ENCODE measurements at regions not wholly inside any gene's neighbourhood (a gene's known extent, or its start where the extent isn't known, plus 50 kb on each side); places are given as distances from the start of the nearest gene placed in this dataset.

DNA sequence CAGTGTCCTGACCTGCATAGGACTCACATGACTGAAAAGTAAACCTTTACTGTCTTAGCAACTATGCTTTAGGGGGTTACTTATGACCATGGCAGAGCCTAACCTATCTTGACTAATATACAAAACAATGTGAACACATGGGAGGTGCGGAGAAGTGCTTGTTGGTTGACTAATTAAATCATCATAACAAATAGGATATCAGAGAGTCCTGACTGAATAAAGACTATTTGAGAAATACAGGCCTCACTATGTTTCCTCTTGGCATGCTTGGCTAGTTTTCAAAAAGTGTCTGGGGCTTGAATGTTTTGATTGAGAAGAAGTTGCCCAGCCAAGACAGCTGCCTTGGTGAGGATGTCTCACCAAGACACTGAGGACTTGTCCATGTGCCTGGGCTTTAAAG lies 104.4 kb upstream of the PHYHIPL start (continued):
- TF ChIP-seq, protein P1, sequence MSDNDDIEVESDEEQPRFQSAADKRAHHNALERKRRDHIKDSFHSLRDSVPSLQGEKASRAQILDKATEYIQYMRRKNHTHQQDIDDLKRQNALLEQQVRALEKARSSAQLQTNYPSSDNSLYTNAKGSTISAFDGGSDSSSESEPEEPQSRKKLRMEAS (IDR thresholded peaks at IDR 0.05; ENCODE audit: low read depth, low read length), result no peak
- no peak for TF ChIP-seq ZNF24 (IDR thresholded peaks at IDR 0.05)
- TF ChIP-seq, protein P2, sequence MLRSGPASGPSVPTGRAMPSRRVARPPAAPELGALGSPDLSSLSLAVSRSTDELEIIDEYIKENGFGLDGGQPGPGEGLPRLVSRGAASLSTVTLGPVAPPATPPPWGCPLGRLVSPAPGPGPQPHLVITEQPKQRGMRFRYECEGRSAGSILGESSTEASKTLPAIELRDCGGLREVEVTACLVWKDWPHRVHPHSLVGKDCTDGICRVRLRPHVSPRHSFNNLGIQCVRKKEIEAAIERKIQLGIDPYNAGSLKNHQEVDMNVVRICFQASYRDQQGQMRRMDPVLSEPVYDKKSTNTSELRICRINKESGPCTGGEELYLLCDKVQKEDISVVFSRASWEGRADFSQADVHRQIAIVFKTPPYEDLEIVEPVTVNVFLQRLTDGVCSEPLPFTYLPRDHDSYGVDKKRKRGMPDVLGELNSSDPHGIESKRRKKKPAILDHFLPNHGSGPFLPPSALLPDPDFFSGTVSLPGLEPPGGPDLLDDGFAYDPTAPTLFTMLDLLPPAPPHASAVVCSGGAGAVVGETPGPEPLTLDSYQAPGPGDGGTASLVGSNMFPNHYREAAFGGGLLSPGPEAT (IDR thresholded peaks at IDR 0.05; ENCODE audit: low read depth), result no peak
- TF ChIP-seq, protein P3, sequence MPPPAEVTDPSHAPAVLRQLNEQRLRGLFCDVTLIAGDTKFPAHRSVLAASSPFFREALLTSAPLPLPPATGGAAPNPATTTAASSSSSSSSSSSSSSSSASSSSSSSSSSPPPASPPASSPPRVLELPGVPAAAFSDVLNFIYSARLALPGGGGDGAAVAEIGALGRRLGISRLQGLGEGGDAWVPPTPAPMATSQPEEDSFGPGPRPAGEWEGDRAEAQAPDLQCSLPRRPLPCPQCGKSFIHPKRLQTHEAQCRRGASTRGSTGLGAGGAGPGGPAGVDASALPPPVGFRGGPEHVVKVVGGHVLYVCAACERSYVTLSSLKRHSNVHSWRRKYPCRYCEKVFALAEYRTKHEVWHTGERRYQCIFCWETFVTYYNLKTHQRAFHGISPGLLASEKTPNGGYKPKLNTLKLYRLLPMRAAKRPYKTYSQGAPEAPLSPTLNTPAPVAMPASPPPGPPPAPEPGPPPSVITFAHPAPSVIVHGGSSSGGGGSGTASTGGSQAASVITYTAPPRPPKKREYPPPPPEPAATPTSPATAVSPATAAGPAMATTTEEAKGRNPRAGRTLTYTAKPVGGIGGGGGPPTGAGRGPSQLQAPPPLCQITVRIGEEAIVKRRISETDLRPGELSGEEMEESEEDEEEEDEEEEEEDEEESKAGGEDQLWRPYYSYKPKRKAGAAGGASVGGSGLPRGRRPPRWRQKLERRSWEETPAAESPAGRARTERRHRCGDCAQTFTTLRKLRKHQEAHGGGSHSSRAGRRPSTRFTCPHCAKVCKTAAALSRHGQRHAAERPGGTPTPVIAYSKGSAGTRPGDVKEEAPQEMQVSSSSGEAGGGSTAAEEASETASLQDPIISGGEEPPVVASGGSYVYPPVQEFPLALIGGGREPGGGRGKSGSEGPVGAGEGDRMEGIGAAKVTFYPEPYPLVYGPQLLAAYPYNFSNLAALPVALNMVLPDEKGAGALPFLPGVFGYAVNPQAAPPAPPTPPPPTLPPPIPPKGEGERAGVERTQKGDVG (CRISPR knock-in tag; IDR thresholded peaks at IDR 0.05), result no peak

DNA sequence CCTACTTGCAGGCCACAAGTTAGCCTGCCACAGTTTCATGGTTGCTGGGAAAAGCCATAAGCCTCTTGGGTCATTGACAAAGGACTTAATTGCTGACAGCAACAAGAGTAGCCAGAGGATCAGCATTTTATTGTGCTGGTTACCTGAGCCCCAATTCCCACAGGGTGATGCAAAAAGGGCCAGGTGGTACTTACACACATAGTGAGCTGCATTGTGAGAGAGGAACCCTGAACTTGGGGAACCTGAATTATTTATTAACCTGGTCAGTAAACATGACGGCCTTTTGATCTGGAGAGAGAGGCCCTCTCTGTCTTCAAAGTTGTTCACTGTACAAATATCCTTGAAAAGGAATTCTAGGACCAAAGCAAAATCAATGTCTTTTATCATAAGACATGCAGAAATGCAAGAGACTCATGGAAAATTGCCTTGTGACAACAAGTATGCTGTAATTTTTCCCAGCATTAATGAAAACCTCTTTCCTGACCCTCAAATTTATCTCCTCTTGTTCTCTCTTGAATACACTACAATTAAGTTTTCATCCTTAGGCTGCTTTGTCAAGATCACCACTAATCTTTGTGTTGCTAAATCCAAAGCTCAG lies 102.9 kb upstream of the PHYHIPL start:
- in situ Hi-C loops (cut with MboI), result no loop called here
- SMC1A ChIA-PET (ENCODE audit: uncharacterized antibody, unreplicated experiment), result interaction anchor here (0.7 to 22.8 kb wide), 11 partner anchors 6 to 154 kb away, joined by 3 to 328 read pairs (median 8); no protein-coding TSS in a partner anchor
- no peak for FAIRE-seq
- TF ChIP-seq, protein P4, sequence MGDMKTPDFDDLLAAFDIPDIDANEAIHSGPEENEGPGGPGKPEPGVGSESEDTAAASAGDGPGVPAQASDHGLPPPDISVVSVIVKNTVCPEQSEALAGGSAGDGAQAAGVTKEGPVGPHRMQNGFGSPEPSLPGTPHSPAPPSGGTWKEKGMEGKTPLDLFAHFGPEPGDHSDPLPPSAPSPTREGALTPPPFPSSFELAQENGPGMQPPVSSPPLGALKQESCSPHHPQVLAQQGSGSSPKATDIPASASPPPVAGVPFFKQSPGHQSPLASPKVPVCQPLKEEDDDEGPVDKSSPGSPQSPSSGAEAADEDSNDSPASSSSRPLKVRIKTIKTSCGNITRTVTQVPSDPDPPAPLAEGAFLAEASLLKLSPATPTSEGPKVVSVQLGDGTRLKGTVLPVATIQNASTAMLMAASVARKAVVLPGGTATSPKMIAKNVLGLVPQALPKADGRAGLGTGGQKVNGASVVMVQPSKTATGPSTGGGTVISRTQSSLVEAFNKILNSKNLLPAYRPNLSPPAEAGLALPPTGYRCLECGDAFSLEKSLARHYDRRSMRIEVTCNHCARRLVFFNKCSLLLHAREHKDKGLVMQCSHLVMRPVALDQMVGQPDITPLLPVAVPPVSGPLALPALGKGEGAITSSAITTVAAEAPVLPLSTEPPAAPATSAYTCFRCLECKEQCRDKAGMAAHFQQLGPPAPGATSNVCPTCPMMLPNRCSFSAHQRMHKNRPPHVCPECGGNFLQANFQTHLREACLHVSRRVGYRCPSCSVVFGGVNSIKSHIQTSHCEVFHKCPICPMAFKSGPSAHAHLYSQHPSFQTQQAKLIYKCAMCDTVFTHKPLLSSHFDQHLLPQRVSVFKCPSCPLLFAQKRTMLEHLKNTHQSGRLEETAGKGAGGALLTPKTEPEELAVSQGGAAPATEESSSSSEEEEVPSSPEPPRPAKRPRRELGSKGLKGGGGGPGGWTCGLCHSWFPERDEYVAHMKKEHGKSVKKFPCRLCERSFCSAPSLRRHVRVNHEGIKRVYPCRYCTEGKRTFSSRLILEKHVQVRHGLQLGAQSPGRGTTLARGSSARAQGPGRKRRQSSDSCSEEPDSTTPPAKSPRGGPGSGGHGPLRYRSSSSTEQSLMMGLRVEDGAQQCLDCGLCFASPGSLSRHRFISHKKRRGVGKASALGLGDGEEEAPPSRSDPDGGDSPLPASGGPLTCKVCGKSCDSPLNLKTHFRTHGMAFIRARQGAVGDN (IDR thresholded peaks at IDR 0.05), result peak; percentile 78; the same call in 1 of the 2 replicates
- peak; percentile 73 for TF ChIP-seq MEF2B (IDR thresholded peaks at IDR 0.05; ENCODE audit: partially characterized antibody, poor library complexity, severe bottlenecking)
- TF ChIP-seq DPF2 (IDR thresholded peaks at IDR 0.05), result 0 out of 2 replicates have a peak, but pooled peaks have one; percentile 19
- no peak for TF ChIP-seq ATF7 (IDR thresholded peaks at IDR 0.05; ENCODE audit: low read depth)
- peak in 1 of 2 experiments; percentile 12; a peak in 1 of 4 replicates for TF ChIP-seq IKZF2 (IDR thresholded peaks at IDR 0.05)
- TF ChIP-seq TCF7 (IDR thresholded peaks at IDR 0.05; ENCODE audit: borderline replicate concordance), result peak; percentile 26; the same call in 1 of the 2 replicates
- peak; percentile 45; the same call in 1 of the 2 replicates for TF ChIP-seq FOXK2 (IDR thresholded peaks at IDR 0.05)

More for the DNA sequence above, 102.9 kb upstream of the PHYHIPL start:
- Histone ChIP-seq H3K4me2 (ENCODE audit: control insufficient read depth, insufficient read depth) (no peak overlapping the region), H3K9ac (ENCODE audit: control insufficient read depth, insufficient read depth, low read length) (no peak overlapping the region), H2AFZ (ENCODE audit: control insufficient read depth, low read depth, low read length) (no peak overlapping the region), H3K9me3 (replicated peaks; ENCODE audit: control insufficient read depth, insufficient read depth, low read length) (no peaks in the 10 kb centered on the region; the same call in 2 of the 3 replicates), H3K36me3 (ENCODE audit: control insufficient read depth in 2 of 2, insufficient read depth in 2 of 2, low read length in 1 of 2) (no peaks in the 10 kb centered on the region), H3K27me3 (replicated peaks in 1 of 2; ENCODE audit: control insufficient read depth in 2 of 2, insufficient read depth in 2 of 2, low read length in 1 of 2) (no peaks in the 10 kb centered on the region), H3K4me1 (ENCODE audit: control insufficient read depth, insufficient read depth, low read length) (no peaks in the 10 kb centered on the region), H3K4me3 (no peak overlapping the region), H4K20me1 (ENCODE audit: control insufficient read depth, insufficient read depth) (no peaks in the 10 kb centered on the region), H3K27ac (ENCODE audit: control insufficient read depth, insufficient read depth) (no peak overlapping the region), H3K79me2 (ENCODE audit: control insufficient read depth, insufficient read depth, low read length) (no peaks in the 10 kb centered on the region)
- intact Hi-C loops (cut with micrococcal nuclease; ENCODE audit: unreplicated experiment), result loop anchor here (2.0 kb wide), 1 partner anchor 33 kb away; no protein-coding TSS in a partner anchor
- WGBS (ENCODE audit: insufficient coverage, insufficient replicate concordance, low lambda C conversion rate, missing lambda C conversion rate), result 0% methylated on average over 1 of the region's 1 CpG
- peak; percentile 14; the same call in 1 of the 3 replicates for ATAC-seq
- ChIA-PET POLR2A (interaction anchor here (0.8 to 1.3 kb wide), 3 partner anchors 18 to 79 kb away, joined by 3 read pairs; no protein-coding TSS in a partner anchor), CTCF (interaction anchor here (0.6 to 1.7 kb wide), 4 partner anchors 13 to 202 kb away, joined by 3 read pairs; no protein-coding TSS in a partner anchor), RAD21 (ENCODE audit: unreplicated experiment) (interaction anchor here (1.0 to 2.3 kb wide), 10 partner anchors 8 to 37 kb away, joined by 3 to 11 read pairs (median 5); no protein-coding TSS in a partner anchor)
- BruUV-seq (replicated peaks), result no TSS peak
- no peak for DNase-seq (ENCODE audit: low read depth, low spot score)

Measured in GM12878 (cell line).